ENCODE measurements at regions not wholly inside any gene's neighbourhood (a gene's known extent, or its start where the extent isn't known, plus 50 kb on each side); places are given as distances from the start of the nearest gene placed in this dataset.

GRCh38 chr4:132230025-132230424 is 919.1 kb upstream of the PCDH10 start:
- Histone ChIP-seq H3K4ac (ENCODE audit: low read depth, low read length) (no peak overlapping the region), H2BK20ac (ENCODE audit: low read depth, low read length, poor library complexity, severe bottlenecking) (no peak overlapping the region), H3K27me3 (ENCODE audit: insufficient read depth, low read length) (no peaks in the 10 kb centered on the region), H3K79me1 (ENCODE audit: insufficient read depth, low read depth, low read length, poor library complexity, severe bottlenecking) (no peaks in the 10 kb centered on the region), H4K20me1 (ENCODE audit: control insufficient read depth, insufficient read depth, insufficient read length) (no peaks in the 10 kb centered on the region), H4K8ac (replicated peaks; ENCODE audit: insufficient read length, low read depth, low read length) (no peak overlapping the region), H2BK12ac (ENCODE audit: insufficient read length, low read depth, low read length) (no peak overlapping the region), H2AFZ (ENCODE audit: low read length) (no peak overlapping the region), H3K14ac (ENCODE audit: insufficient read depth, low read length) (no peak overlapping the region), H3K79me2 (ENCODE audit: insufficient read depth, low read length) (no peaks in the 10 kb centered on the region), H4K91ac (ENCODE audit: insufficient read length, low read depth, low read length) (no peak overlapping the region), H2BK5ac (ENCODE audit: insufficient read length, low read length) (no peak overlapping the region), H3K56ac (ENCODE audit: insufficient read length, low read depth, low read length) (no peak overlapping the region), H3K9me3 (ENCODE audit: control insufficient read depth, low read depth, low read length) (peaks cover 19% of the 10 kb centered on the region), H2AK5ac (ENCODE audit: insufficient read length, low read length) (no peak overlapping the region), H3K4me2 (ENCODE audit: insufficient read depth, insufficient read length, low read length) (no peak overlapping the region), H3K4me1 (ENCODE audit: insufficient read depth, low read length) (no peaks in the 10 kb centered on the region), H4K5ac (ENCODE audit: insufficient read length, low read depth, low read length) (no peak overlapping the region), H3K9ac (ENCODE audit: extremely low read depth, insufficient read length, low read length) (no peak overlapping the region), H3K23ac (ENCODE audit: insufficient read length, low read depth, low read length) (no peak overlapping the region), H3K23me2 (ENCODE audit: insufficient read length, low read depth, low read length, poor library complexity, severe bottlenecking) (no peaks in the 10 kb centered on the region), H2BK15ac (ENCODE audit: low read depth, low read length) (no peak overlapping the region), H3K27ac (ENCODE audit: insufficient read length, low read depth, low read length) (no peak overlapping the region), H2BK120ac (ENCODE audit: low read depth, low read length, poor library complexity, severe bottlenecking) (no peak overlapping the region), H3T11ph (ENCODE audit: low read length) (no peak overlapping the region), H3K18ac (ENCODE audit: insufficient read length, low read depth, low read length) (no peak overlapping the region)
- Mint-ChIP-seq H3K27ac (0 out of 7 replicates have a peak overlapping the region, but pooled peaks of 1 of the 3 experiments have one; percentile 44), H3K9me3 (peaks cover 20% of the 10 kb centered on the region in 2 experiments), H3K4me3 (no peak overlapping the region), H3K36me3 (ENCODE audit: insufficient read depth in 1 of 3, low read depth in 3 of 3) (peaks cover 15 to 27% (median 19%) of the 10 kb centered on the region in 3 experiments), H3K27me3 (ENCODE audit: low read depth) (no peaks in the 10 kb centered on the region; the same call in 1 of the 2 replicates), H3K4me1 (peaks cover 0 to 5% of the 10 kb centered on the region in 2 experiments; a peak in 2 of 4 replicates)
- no peak for TF ChIP-seq CTCF (conservative IDR thresholded peaks at IDR 0.05)
- no CpG with 5 or more reads among the region's 6 CpGs for WGBS (ENCODE audit: extremely low coverage, insufficient read length, low lambda C conversion rate)
- no peak for DNase-seq
